Neural cell (in vitro differentiated cells): ENCODE measurements at regions not wholly inside any gene's neighbourhood (a gene's known extent, or its start where the extent isn't known, plus 50 kb on each side); places are given as distances from the start of the nearest gene placed in this dataset.
A peak's percentile ranks its signal among the peaks of the same experiment; 100 is the strongest.

ENCODE experiments used
- H2AFZ ChIP-seq: fragments of 200-600, 300-800 bp; sonication (generic), shearing (Covaris generic); 2 replicates; pipeline ENCODE4 v1.6.0; 2014; ENCODE audit warnings: low read depth, mild to moderate bottlenecking, antibody characterized with exemption, low read length, moderate library complexity
- H3F3A ChIP-seq: fragments of 200-600 bp; shearing (Covaris generic); 2 replicates; pipeline ENCODE4 v1.6.1; 2016; ENCODE audit warnings: mild to moderate bottlenecking, moderate library complexity, mixed read lengths, antibody characterized with exemption, low read length; ENCODE audit not compliant: insufficient read depth, poor library complexity, severe bottlenecking
- H3K27ac ChIP-seq: fragments of 200-600, 300-800 bp; sonication (generic), shearing (Covaris generic); 2 replicates; pipeline ENCODE4 v1.5.1; 2014; ENCODE audit warnings: mild to moderate bottlenecking, low read length, moderate library complexity
- H3K27me3 ChIP-seq: fragments of 300-800, 200-600 bp; sonication (generic), shearing (Covaris generic); 2 replicates; pipeline ENCODE4 v1.6.0; 2014; ENCODE audit warnings: mild to moderate bottlenecking, low read depth, low read length, moderate library complexity; ENCODE audit not compliant: insufficient read depth
- H3K36me3 ChIP-seq: fragments of 300-800, 200-600 bp; sonication (generic), shearing (Covaris generic); 2 replicates; pipeline ENCODE4 v1.5.1; 2014; ENCODE audit warnings: mild to moderate bottlenecking, antibody characterized with exemption, low read length, moderate library complexity; ENCODE audit not compliant: insufficient read depth
- H3K4me2 ChIP-seq: fragments of 300-800, 200-600 bp; sonication (generic), shearing (Covaris generic); 2 replicates; pipeline ENCODE4 v1.6.0; 2014; ENCODE audit warnings: mild to moderate bottlenecking, low read length
- H3K4me3 ChIP-seq: fragments of 300-800, 200-600 bp; sonication (generic), shearing (Covaris generic); 2 replicates; pipeline ENCODE4 v1.5.1; 2014; ENCODE audit warnings: mild to moderate bottlenecking, low read length, moderate library complexity
- H3K79me2 ChIP-seq: fragments of 200-600 bp; shearing (Covaris generic); replicated peaks from 2 replicates; pipeline ENCODE4 v1.6.0; 2014; ENCODE audit warnings: mild to moderate bottlenecking, low read length, moderate library complexity; ENCODE audit not compliant: insufficient read depth
- H3K9ac ChIP-seq: fragments of 300-800, 200-600 bp; sonication (generic), shearing (Covaris generic); 2 replicates; pipeline ENCODE4 v1.6.1; 2016; ENCODE audit warnings: mild to moderate bottlenecking, low read length, mixed read lengths
- H3K9me2 ChIP-seq: fragments of 200-600 bp; shearing (Covaris generic); 2 replicates; pipeline ENCODE4 v1.6.1; 2016; ENCODE audit warnings: mild to moderate bottlenecking, low read length, mixed read lengths; ENCODE audit not compliant: insufficient read depth
- H3K9me3 ChIP-seq: fragments of 200-600, 300-800 bp; sonication (generic), shearing (Covaris generic); 2 replicates; pipeline ENCODE4 v1.6.1; 2016; ENCODE audit warnings: mild to moderate bottlenecking, mixed run types, low read length, moderate library complexity, mixed read lengths
- H4K20me1 ChIP-seq: fragments of 200-600 bp; shearing (Covaris generic); 2 replicates; pipeline ENCODE4 v1.6.1; 2016; ENCODE audit warnings: mild to moderate bottlenecking, mixed run types; ENCODE audit not compliant: insufficient read depth
- CTCF ChIP-seq: fragments of 450-650 bp; IDR thresholded peaks from 2 replicates; pipeline ENCODE4 v1.5.1; 2014; ENCODE audit warnings: antibody characterized with exemption, mild to moderate bottlenecking, moderate library complexity; ENCODE audit not compliant: poor library complexity, severe bottlenecking
- EP300 ChIP-seq: fragments of 450-650 bp; conservative IDR thresholded peaks from 2 replicates; pipeline ENCODE4 v1.6.1; 2014; ENCODE audit warnings: antibody characterized with exemption, mild to moderate bottlenecking, moderate library complexity; ENCODE audit not compliant: poor library complexity, severe bottlenecking
- EZH2 ChIP-seq: fragments of 200-600, 300-800 bp; shearing (Covaris generic), sonication (generic); IDR thresholded peaks from 2 replicates; pipeline ENCODE4 v1.6.1; 2014; ENCODE audit warnings: antibody characterized with exemption, low read length, borderline replicate concordance, mild to moderate bottlenecking; ENCODE audit not compliant: insufficient read depth, poor library complexity, severe bottlenecking
- MXI1 ChIP-seq: fragments of 450-650 bp; conservative IDR thresholded peaks from 2 replicates; pipeline ENCODE4 v1.6.1; 2014; ENCODE audit warnings: antibody characterized with exemption, mild to moderate bottlenecking; ENCODE audit not compliant: poor library complexity, severe bottlenecking
- POLR2AphosphoS5 ChIP-seq: IDR thresholded peaks from 2 replicates; pipeline ENCODE4 v1.6.1; 2012
- RAD21 ChIP-seq: fragments of 450-650 bp; conservative IDR thresholded peaks from 2 replicates; pipeline ENCODE4 v1.6.1; 2014; ENCODE audit warnings: antibody characterized with exemption, mild to moderate bottlenecking, moderate library complexity
- REST ChIP-seq: IDR thresholded peaks from 2 replicates; pipeline ENCODE4 v1.6.1; 2012; ENCODE audit warnings: borderline replicate concordance
- SMC3 ChIP-seq: fragments of 450-650 bp; conservative IDR thresholded peaks from 2 replicates; pipeline ENCODE4 v1.6.1; 2014; ENCODE audit warnings: antibody characterized with exemption, mild to moderate bottlenecking, moderate library complexity; ENCODE audit not compliant: poor library complexity
- TAF1 ChIP-seq: IDR thresholded peaks from 2 replicates; pipeline ENCODE4 v1.6.1; 2012; ENCODE audit warnings: low read depth

- Histone ChIP-seq H3K9me3 (no peaks in the 10 kb centered on the region), H3F3A (no peaks in the 10 kb centered on the region), H3K9ac (no peak overlapping the region), H3K27me3 (no peaks in the 10 kb centered on the region), H3K9me2 (no peaks in the 10 kb centered on the region), H3K79me2 (no peaks in the 10 kb centered on the region), H3K4me2 (no peak overlapping the region), H2AFZ (no peak overlapping the region), H3K27ac (no peak overlapping the region), H3K36me3 (no peaks in the 10 kb centered on the region), H4K20me1 (no peaks in the 10 kb centered on the region), H3K4me3 (no peak overlapping the region)
- TF ChIP-seq SMC3 (no peak), CTCF (no peak), TAF1 (no peak), EZH2 (no peak), POLR2AphosphoS5 (no peak), RAD21 (no peak), EP300 (no peak), REST (no peak), MXI1 (no peak)
Measured at GRCh38 chr13:44760434-44760833, 184.3 kb upstream of the TSC22D1 start.

- TF ChIP-seq EP300: no peak
- TF ChIP-seq SMC3: no peak
- no peak for TF ChIP-seq REST
- H3K4me2 ChIP-seq: no peak overlapping the region
- H3K27ac ChIP-seq: peak overlapping the region; percentile 48
- no peaks in the 10 kb centered on the region for H3K36me3 ChIP-seq
- no peaks in the 10 kb centered on the region for H3K27me3 ChIP-seq
- no peaks in the 10 kb centered on the region for H3K79me2 ChIP-seq
- H3K9ac ChIP-seq: peak overlapping the region; percentile 14
- no peaks in the 10 kb centered on the region for H3K9me3 ChIP-seq
- no peaks in the 10 kb centered on the region for H3K9me2 ChIP-seq
- H3K4me3 ChIP-seq: no peak overlapping the region
- no peak overlapping the region for H2AFZ ChIP-seq
- no peaks in the 10 kb centered on the region for H3F3A ChIP-seq
- no peaks in the 10 kb centered on the region for H4K20me1 ChIP-seq
Measured at GRCh38 chr13:44759384-44760360, 183.5 kb upstream of the TSC22D1 start.
